Tibial nerve (tissue), 3 donors: ENCODE measurements at regions not wholly inside any gene's neighbourhood (a gene's known extent, or its start where the extent isn't known, plus 50 kb on each side); places are given as distances from the start of the nearest gene placed in this dataset.

ENCODE experiments used
- CTCF ChIP-seq, 5 experiments: fragments of 200-600 bp in 3 of 5; fragments of 450-650 bp in 2 of 5; sonication (generic) in 3 of 5; IDR thresholded peaks; one replicate each; pipeline ENCODE4 v1.5.1; 2016 to 2019; ENCODE audit warnings: antibody characterized with exemption in 5 of 5, mild to moderate bottlenecking in 3 of 5, moderate library complexity in 2 of 5
- POLR2A ChIP-seq, 2 donors: fragments of 450-650 bp; IDR thresholded peaks; one replicate each; pipeline ENCODE4 v1.6.1; 2017; ENCODE audit warnings: antibody characterized with exemption in 2 of 2, mild to moderate bottlenecking in 2 of 2, moderate library complexity in 2 of 2

GRCh38 chr9:31674264-31674663 is 710.2 kb upstream of the ACO1 start:
- no peak for TF ChIP-seq POLR2A (IDR thresholded peaks at IDR 0.05)
- TF ChIP-seq CTCF (IDR thresholded peaks at IDR 0.05) = no peak
